Heart left ventricle (tissue), 13 donors: ENCODE measurements at regions not wholly inside any gene's neighbourhood (a gene's known extent, or its start where the extent isn't known, plus 50 kb on each side); places are given as distances from the start of the nearest gene placed in this dataset.

Experiments
- POLR2A ChIP-seq, 2 donors: fragments of 450-650 bp; IDR thresholded peaks; one replicate each; pipeline ENCODE4 v1.6.1; 2017; ENCODE audit warnings: antibody characterized with exemption in 2 of 2, mild to moderate bottlenecking in 2 of 2, moderate library complexity in 2 of 2
- TF ChIP-seq, protein P1 (sequence below), 12 donors: fragments of 200-600 bp; sonication (generic) in 4 of 12; IDR thresholded peaks; one replicate each; pipeline versions ENCODE4 v1.5.0 to v1.8.0; 2018 to 2022; ENCODE audit warnings: antibody characterized with exemption in 12 of 12, mild to moderate bottlenecking in 5 of 12
- donor health status: ischemic (EF 13 %, LVEDD 7.1; RV severe dilation, severe dysfunction).
- donor health status: DM: no; HTN: yes; CAD: no.
- donor health status: DM: no; HTN: no; CAD: no.
- donor health status: ischemic (EF 25% LVEDD 6.9; RV normal size, moderate dysfunction).
- donor health status: ischemic (EF 25% LVEDD 5.7; RV mildly dilated, moderate dysfunction).
- donor health status: ischemic (EF 35%, LVEDD 5.7; RV mildly dilated, moderate dysfunction).
- donor health status: nonischemic (EF 11% LVEDD 7.7; RV severe dilation, severe dysfunction).
- donor health status: DM: yes; HTN: yes; CAD: no.
- donor health status: PGD.
- donor health status: ischemic (EF 29% LVEDD 5.4; RV normal size, mild dysfunction).
- donor health status: nonischemic (EF 23%, LVEDD 6.1; RV moderate dilation, normal function).

DNA sequence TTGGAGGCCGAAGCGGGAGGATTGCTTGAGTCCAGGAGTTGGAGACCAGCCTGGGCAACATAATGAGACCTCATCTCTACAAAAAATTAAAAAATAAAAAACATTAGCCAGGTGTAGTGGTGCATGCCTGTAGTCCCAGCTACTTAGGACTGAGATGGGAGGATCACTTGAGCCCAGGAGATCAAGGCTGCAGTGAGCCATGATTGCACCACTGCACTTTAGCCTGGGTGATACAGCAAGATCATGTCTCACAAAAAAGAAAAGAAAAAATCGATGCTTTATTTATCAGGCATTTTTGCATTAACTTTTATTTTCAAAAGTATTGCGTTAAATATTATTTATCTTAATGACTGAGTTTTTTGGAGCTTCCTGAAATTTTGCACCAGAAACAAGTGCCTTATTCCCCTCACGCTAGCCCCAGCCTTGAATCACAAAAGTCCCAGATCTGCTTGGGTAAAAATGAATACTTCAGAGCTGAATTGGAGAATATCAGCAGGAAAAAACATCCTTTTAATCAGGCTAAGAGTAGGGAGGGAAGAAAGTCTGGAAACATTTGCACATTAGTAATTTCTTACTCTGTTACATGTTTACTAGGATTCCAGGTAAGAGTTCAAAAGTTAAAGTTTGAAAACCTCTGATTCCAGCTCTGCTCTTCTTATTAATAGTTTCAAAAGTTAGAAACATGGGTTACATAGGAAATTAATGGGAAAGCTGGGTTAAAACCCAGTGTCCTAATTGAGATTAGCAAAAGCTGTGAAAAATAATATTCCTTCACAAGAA is 111.4 kb upstream of the FOXN2 start:
- TF ChIP-seq POLR2A (IDR thresholded peaks at IDR 0.05) = no peak
- TF ChIP-seq, protein P1, sequence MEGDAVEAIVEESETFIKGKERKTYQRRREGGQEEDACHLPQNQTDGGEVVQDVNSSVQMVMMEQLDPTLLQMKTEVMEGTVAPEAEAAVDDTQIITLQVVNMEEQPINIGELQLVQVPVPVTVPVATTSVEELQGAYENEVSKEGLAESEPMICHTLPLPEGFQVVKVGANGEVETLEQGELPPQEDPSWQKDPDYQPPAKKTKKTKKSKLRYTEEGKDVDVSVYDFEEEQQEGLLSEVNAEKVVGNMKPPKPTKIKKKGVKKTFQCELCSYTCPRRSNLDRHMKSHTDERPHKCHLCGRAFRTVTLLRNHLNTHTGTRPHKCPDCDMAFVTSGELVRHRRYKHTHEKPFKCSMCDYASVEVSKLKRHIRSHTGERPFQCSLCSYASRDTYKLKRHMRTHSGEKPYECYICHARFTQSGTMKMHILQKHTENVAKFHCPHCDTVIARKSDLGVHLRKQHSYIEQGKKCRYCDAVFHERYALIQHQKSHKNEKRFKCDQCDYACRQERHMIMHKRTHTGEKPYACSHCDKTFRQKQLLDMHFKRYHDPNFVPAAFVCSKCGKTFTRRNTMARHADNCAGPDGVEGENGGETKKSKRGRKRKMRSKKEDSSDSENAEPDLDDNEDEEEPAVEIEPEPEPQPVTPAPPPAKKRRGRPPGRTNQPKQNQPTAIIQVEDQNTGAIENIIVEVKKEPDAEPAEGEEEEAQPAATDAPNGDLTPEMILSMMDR (IDR thresholded peaks at IDR 0.05) = no peak
